BLaER1 treated with 17β-estradiol and CSF1 and Interleukin-3, amounts not matched to agents 10 nM and 100 nM (cell line): ENCODE measurements at regions not wholly inside any gene's neighbourhood (a gene's known extent, or its start where the extent isn't known, plus 50 kb on each side); places are given as distances from the start of the nearest gene placed in this dataset.
A peak's percentile ranks its signal among the peaks of the same experiment; 100 is the strongest.
"Not testable (repeated sequence)": the region's sequence is repeated elsewhere in the genome, so short reads cannot be mapped to it uniquely, and the experiment has no call there.

ENCODE experiments used
- H3K27ac ChIP-seq, 11 experiments: shearing (Covaris generic); formaldehyde crosslinking; 2 replicates each; pipeline ENCODE4 v1.8.1; 2022
- H3K27me3 ChIP-seq, 11 experiments: shearing (Covaris generic); formaldehyde crosslinking; 2 replicates each; pipeline ENCODE4 v1.8.1; 2022
- H3K36me3 ChIP-seq, 11 experiments: shearing (Covaris generic); formaldehyde crosslinking; 2 replicates each; pipeline ENCODE4 v1.8.1; 2022
- H3K4me1 ChIP-seq, 10 experiments: shearing (Covaris generic); formaldehyde crosslinking; 2 replicates each; pipeline ENCODE4 v1.8.1; 2022
- H3K4me2 ChIP-seq, 11 experiments: shearing (Covaris generic); formaldehyde crosslinking; 2 replicates each; pipeline ENCODE4 v1.8.1; 2022
- H3K4me3 ChIP-seq, 10 experiments: shearing (Covaris generic); formaldehyde crosslinking; 2 replicates each; pipeline ENCODE4 v1.8.1; 2022
- H3K9ac ChIP-seq, 11 experiments: shearing (Covaris generic); formaldehyde crosslinking; 2 replicates each; pipeline ENCODE4 v1.8.1; 2022
- H3K9me3 ChIP-seq, 11 experiments: shearing (Covaris generic); formaldehyde crosslinking; replicated peaks in 1 of 11; 2 replicates each; pipeline ENCODE4 v1.8.1; 2022
- H4K20me1 ChIP-seq, 11 experiments: shearing (Covaris generic); formaldehyde crosslinking; 2 replicates each; pipeline ENCODE4 v1.8.1; 2022
- Cebpa-rat ChIP-seq, 11 experiments: shearing (Covaris generic); IDR thresholded peaks; 2 replicates each; pipeline ENCODE4 v1.8.1; 2022

- no peak overlapping the region for H3K4me3 ChIP-seq
- no peaks in the 10 kb centered on the region for H4K20me1 ChIP-seq
- TF ChIP-seq Cebpa-rat (IDR thresholded peaks at IDR 0.05), result no peak
- no peaks in the 10 kb centered on the region for H3K36me3 ChIP-seq
- H3K9me3 ChIP-seq, result peaks cover 10 to 16% (median 13%) of the 10 kb centered on the region in 11 experiments
- H3K4me2 ChIP-seq, result no peak overlapping the region
- no peak overlapping the region for H3K9ac ChIP-seq
- H3K27ac ChIP-seq, result no peak overlapping the region
- no peaks in the 10 kb centered on the region for H3K27me3 ChIP-seq
- no peaks in the 10 kb centered on the region for H3K4me1 ChIP-seq
Observed at GRCh38 chr5:89055015-89055694, 172.2 kb upstream of the MEF2C start.

- Histone ChIP-seq H3K36me3 (no peaks in the 10 kb centered on the region), H3K27ac (no peak overlapping the region), H3K27me3 (no peaks in the 10 kb centered on the region), H3K9ac (no peak overlapping the region), H3K4me1 (no peaks in the 10 kb centered on the region), H3K4me3 (no peak overlapping the region), H3K9me3 (peaks cover 22 to 31% (median 25%) of the 10 kb centered on the region in 11 experiments), H3K4me2 (no peak overlapping the region), H4K20me1 (no peaks in the 10 kb centered on the region)
- no peak for TF ChIP-seq Cebpa-rat (IDR thresholded peaks at IDR 0.05)
Observed at GRCh38 chr5:89053547-89053946, 170.6 kb upstream of the MEF2C start.

- not testable (repeated sequence) for H4K20me1 ChIP-seq, H3K27me3 ChIP-seq, H3K36me3 ChIP-seq, H3K9ac ChIP-seq, H3K4me2 ChIP-seq, H3K4me3 ChIP-seq, H3K4me1 ChIP-seq, H3K27ac ChIP-seq
- peaks cover 22 to 31% (median 25%) of the 10 kb centered on the region in 11 experiments for H3K9me3 ChIP-seq
Observed at GRCh38 chr5:89050062-89050461, 167.1 kb upstream of the MEF2C start.

- Histone ChIP-seq H3K27me3 (no peaks in the 10 kb centered on the region), H3K4me2 (no peak overlapping the region), H3K27ac (no peak overlapping the region), H3K36me3 (no peaks in the 10 kb centered on the region), H3K9me3 (peaks cover 22 to 31% (median 25%) of the 10 kb centered on the region in 11 experiments), H3K4me1 (0 out of 20 replicates have a peak, but pooled peaks cover 0 to 6% (median 0%) of the 10 kb centered on the region in 10 experiments), H3K9ac (no peak overlapping the region), H3K4me3 (no peak overlapping the region), H4K20me1 (no peaks in the 10 kb centered on the region)
- TF ChIP-seq Cebpa-rat (IDR thresholded peaks at IDR 0.05), result no peak
Observed at GRCh38 chr5:89047571-89047970, 164.6 kb upstream of the MEF2C start.

GRCh38 chr5:89045216-89045615 is 162.2 kb upstream of the MEF2C start:
- peaks cover 9 to 15% (median 13%) of the 10 kb centered on the region in 11 experiments for H3K9me3 ChIP-seq
- H3K4me2 ChIP-seq, result no peak overlapping the region
- no peak overlapping the region for H3K9ac ChIP-seq
- H3K4me3 ChIP-seq, result no peak overlapping the region
- no peak for TF ChIP-seq Cebpa-rat (IDR thresholded peaks at IDR 0.05)
- H3K4me1 ChIP-seq, result peaks cover 6 to 14% (median 7%) of the 10 kb centered on the region in 10 experiments; a peak in 16 of 20 replicates
- H3K27me3 ChIP-seq, result no peaks in the 10 kb centered on the region
- no peaks in the 10 kb centered on the region for H4K20me1 ChIP-seq
- H3K27ac ChIP-seq, result no peak overlapping the region
- no peaks in the 10 kb centered on the region for H3K36me3 ChIP-seq

GRCh38 chr5:89044674-89045200 is 161.8 kb upstream of the MEF2C start:
- no peak overlapping the region for H3K27ac ChIP-seq
- no peak overlapping the region for H3K9ac ChIP-seq
- no peak overlapping the region for H3K4me2 ChIP-seq
- peaks cover 5 to 11% (median 8%) of the 10 kb centered on the region in 11 experiments; a peak in 21 of 22 replicates for H3K9me3 ChIP-seq
- no peaks in the 10 kb centered on the region for H3K27me3 ChIP-seq
- peaks cover 6 to 14% (median 7%) of the 10 kb centered on the region in 10 experiments; a peak in 16 of 20 replicates for H3K4me1 ChIP-seq
- no peaks in the 10 kb centered on the region for H4K20me1 ChIP-seq
- no peaks in the 10 kb centered on the region for H3K36me3 ChIP-seq
- no peak overlapping the region for H3K4me3 ChIP-seq
- no peak for TF ChIP-seq Cebpa-rat (IDR thresholded peaks at IDR 0.05)

- TF ChIP-seq Cebpa-rat (IDR thresholded peaks at IDR 0.05), result no peak
- Histone ChIP-seq H3K4me3 (no peak overlapping the region), H3K36me3 (no peaks in the 10 kb centered on the region), H3K4me2 (peak overlapping the region in 2 of 11 experiments; percentile 7 to 25; a peak in 1 of 22 replicates), H4K20me1 (no peaks in the 10 kb centered on the region), H3K9ac (no peak overlapping the region), H3K9me3 (no peaks in the 10 kb centered on the region), H3K27ac (no peak overlapping the region), H3K27me3 (no peaks in the 10 kb centered on the region), H3K4me1 (peaks cover 6 to 14% (median 7%) of the 10 kb centered on the region in 10 experiments; a peak in 16 of 20 replicates)
Observed at GRCh38 chr5:89043676-89044075, 160.7 kb upstream of the MEF2C start.

GRCh38 chr5:89042746-89043145 is 159.8 kb upstream of the MEF2C start:
- H3K9ac ChIP-seq, result no peak overlapping the region
- no peak for TF ChIP-seq Cebpa-rat (IDR thresholded peaks at IDR 0.05)
- no peak overlapping the region for H3K4me2 ChIP-seq
- H3K9me3 ChIP-seq, result no peaks in the 10 kb centered on the region
- no peaks in the 10 kb centered on the region for H3K36me3 ChIP-seq
- H3K27me3 ChIP-seq, result no peaks in the 10 kb centered on the region
- H3K4me3 ChIP-seq, result no peak overlapping the region
- H3K4me1 ChIP-seq, result peaks cover 6 to 14% (median 7%) of the 10 kb centered on the region in 10 experiments; a peak in 16 of 20 replicates
- H4K20me1 ChIP-seq, result no peaks in the 10 kb centered on the region
- no peak overlapping the region for H3K27ac ChIP-seq

GRCh38 chr5:89041976-89042375 is 159.0 kb upstream of the MEF2C start:
- Histone ChIP-seq H3K36me3 (no peaks in the 10 kb centered on the region), H4K20me1 (no peaks in the 10 kb centered on the region), H3K9ac (no peak overlapping the region), H3K27me3 (no peaks in the 10 kb centered on the region), H3K27ac (no peak overlapping the region), H3K4me2 (no peak overlapping the region), H3K4me3 (no peak overlapping the region), H3K9me3 (no peaks in the 10 kb centered on the region), H3K4me1 (peaks cover 6 to 14% (median 7%) of the 10 kb centered on the region in 10 experiments; a peak in 16 of 20 replicates)
- no peak for TF ChIP-seq Cebpa-rat (IDR thresholded peaks at IDR 0.05)
